WERI-Rb-1 (cell line): ENCODE measurements at regions not wholly inside any gene's neighbourhood (a gene's known extent, or its start where the extent isn't known, plus 50 kb on each side); places are given as distances from the start of the nearest gene placed in this dataset.

Source experiments
- DNase-seq: peaks from one replicate; pipeline ENCODE4 v3.0.0-alpha.2; 2020
- H3K27ac ChIP-seq: fragments of 250-450 bp; sonication (Bioruptor Pico); 2 replicates; pipeline ENCODE4 v1.5.1; 2020; ENCODE audit warnings: mild to moderate bottlenecking, moderate library complexity
- H3K27me3 ChIP-seq: fragments of 250-450 bp; sonication (Bioruptor Pico); 2 replicates; pipeline ENCODE4 v1.5.1; 2021; ENCODE audit warnings: mild to moderate bottlenecking, low read depth, moderate library complexity; ENCODE audit not compliant: insufficient read depth, severe bottlenecking
- H3K36me3 ChIP-seq: fragments of 250-450 bp; sonication (Bioruptor Pico); 2 replicates; pipeline ENCODE4 v1.5.1; 2020; ENCODE audit warnings: mild to moderate bottlenecking, moderate library complexity
- H3K4me3 ChIP-seq: 2 replicates; pipeline ENCODE4 v1.5.1; 2011; ENCODE audit warnings: low read depth, mild to moderate bottlenecking, control low read depth, low read length
- H3K9me3 ChIP-seq: fragments of 250-450 bp; sonication (Bioruptor Pico); 2 replicates; pipeline ENCODE4 v1.5.1; 2021; ENCODE audit warnings: mild to moderate bottlenecking, moderate library complexity; ENCODE audit not compliant: severe bottlenecking
- CTCF ChIP-seq: IDR thresholded peaks from 2 replicates; pipeline ENCODE4 v1.5.1; 2011; ENCODE audit warnings: low read depth, mild to moderate bottlenecking, control low read depth, inconsistent platforms, low read length

GRCh38 chr18:66662632-66663031 is 58.7 kb upstream of the CDH19 start:
- Histone ChIP-seq H3K36me3 (no peaks in the 10 kb centered on the region), H3K4me3 (no peak overlapping the region), H3K9me3 (no peaks in the 10 kb centered on the region), H3K27ac (no peak overlapping the region), H3K27me3 (no peaks in the 10 kb centered on the region)
- DNase-seq = no peak
- no peak for TF ChIP-seq CTCF

GRCh38 chr18:66655407-66655806 is 51.5 kb upstream of the CDH19 start:
- H3K27ac ChIP-seq = no peak overlapping the region
- no peak for TF ChIP-seq CTCF
- DNase-seq = no peak
- H3K27me3 ChIP-seq = no peaks in the 10 kb centered on the region
- H3K4me3 ChIP-seq = no peak overlapping the region
- no peaks in the 10 kb centered on the region for H3K36me3 ChIP-seq
- H3K9me3 ChIP-seq = no peaks in the 10 kb centered on the region
